HEK293 (cell line): ENCODE measurements at regions not wholly inside any gene's neighbourhood (a gene's known extent, or its start where the extent isn't known, plus 50 kb on each side); places are given as distances from the start of the nearest gene placed in this dataset.

Source experiments
- CTCF ChIA-PET: fragments of 350-600 bp; formaldehyde crosslinking; extraction: SDS; loops from one replicate; lab custom pipeline; 2021; ENCODE audit warnings: antibody characterized with exemption; lab: Yijun Ruan, JAX
- POLR2A ChIA-PET: fragments of 300-600 bp; formaldehyde crosslinking; extraction: SDS; loops from one replicate; lab custom pipeline; 2020; ENCODE audit warnings: antibody characterized with exemption, inconsistent platforms; lab: Yijun Ruan, JAX
- H3K27ac ChIP-seq: fragments of 200-500 bp; sonication (Bioruptor generic); 2 replicates; pipeline ENCODE4 v1.5.1; 2014; ENCODE audit warnings: low read depth, low read length, control low read depth, inconsistent platforms; ENCODE audit errors: extremely low read depth
- H3K36me3 ChIP-seq, 2 experiments: fragments of 200-500 bp in 1 of 2; sonication (Bioruptor generic) in 1 of 2; 1 replicate in 1 of 2; 2 replicates in 1 of 2; pipeline ENCODE4 v1.5.1; 2014 to 2017; ENCODE audit warnings: inconsistent platforms in 2 of 2, low read length in 2 of 2; ENCODE audit not compliant: control insufficient read depth in 2 of 2, insufficient read depth in 1 of 2
- H3K4me1 ChIP-seq: fragments of 200-500 bp; sonication (Bioruptor generic); 2 replicates; pipeline ENCODE4 v1.5.1; 2014; ENCODE audit warnings: mild to moderate bottlenecking, low read length, inconsistent platforms; ENCODE audit not compliant: control insufficient read depth, insufficient read depth
- H3K4me3 ChIP-seq: 2 replicates; pipeline ENCODE4 v1.5.1; 2011; ENCODE audit warnings: low read depth, mild to moderate bottlenecking, control low read depth, low read length, moderate library complexity
- H3K9me3 ChIP-seq: fragments of 200-500 bp; sonication (Bioruptor generic); 2 replicates; pipeline ENCODE4 v1.5.1; 2014; ENCODE audit warnings: low read depth, low read length, inconsistent platforms; ENCODE audit not compliant: control insufficient read depth, insufficient read depth
- CTCF ChIP-seq: fragments of 450-650 bp; formaldehyde crosslinking; IDR thresholded peaks from 2 replicates; pipeline ENCODE4 v1.5.1; 2016; ENCODE audit warnings: missing biosample characterization, missing genetic modification characterization
- ELK4 ChIP-seq: IDR thresholded peaks from 2 replicates; pipeline ENCODE4 v1.6.1; 2011; ENCODE audit warnings: mild to moderate bottlenecking, low read depth, low read length, borderline replicate concordance
- KLF8 ChIP-seq: fragments of 450-650 bp; formaldehyde crosslinking; IDR thresholded peaks from 2 replicates; pipeline ENCODE4 v1.5.1; 2016; ENCODE audit warnings: missing biosample characterization, missing genetic modification characterization
- MEIS1 ChIP-seq: sonication (generic); formaldehyde crosslinking; IDR thresholded peaks from 2 replicates; pipeline ENCODE4 v1.8.1; 2022; ENCODE audit warnings: missing genetic modification reagents, mild to moderate bottlenecking, borderline replicate concordance
- SETDB1 ChIP-seq: IDR thresholded peaks from one replicate; pipeline ENCODE4 v1.6.1; 2017; ENCODE audit warnings: mild to moderate bottlenecking, low read length, moderate library complexity, mixed read lengths; ENCODE audit not compliant: insufficient read length
- ZEB2 ChIP-seq: fragments of 450-650 bp; formaldehyde crosslinking; IDR thresholded peaks from 2 replicates; pipeline ENCODE4 v1.5.1; 2016; ENCODE audit warnings: missing biosample characterization, missing genetic modification characterization
- ZNF155 ChIP-seq: fragments of 450-650 bp; formaldehyde crosslinking; IDR thresholded peaks from 2 replicates; pipeline ENCODE4 v1.5.1; 2016; ENCODE audit warnings: missing biosample characterization, missing genetic modification characterization
- ZNF184 ChIP-seq: fragments of 450-650 bp; IDR thresholded peaks from 2 replicates; pipeline ENCODE4 v1.5.1; 2018; ENCODE audit warnings: missing biosample characterization, mild to moderate bottlenecking, missing genetic modification characterization
- ZNF239 ChIP-seq: fragments of 450-650 bp; formaldehyde crosslinking; IDR thresholded peaks from 2 replicates; pipeline ENCODE4 v1.5.1; 2016; ENCODE audit warnings: missing biosample characterization, missing genetic modification characterization
- ZNF266 ChIP-seq: fragments of 450-650 bp; formaldehyde crosslinking; IDR thresholded peaks from 2 replicates; pipeline ENCODE4 v1.5.1; 2016; ENCODE audit warnings: missing biosample characterization, missing genetic modification characterization, low read depth
- ZNF362 ChIP-seq: fragments of 450-650 bp; formaldehyde crosslinking; IDR thresholded peaks from 2 replicates; pipeline ENCODE4 v1.5.1; 2016; ENCODE audit warnings: missing biosample characterization, missing genetic modification characterization
- ZNF366 ChIP-seq: fragments of 450-650 bp; formaldehyde crosslinking; conservative IDR thresholded peaks from 2 replicates; pipeline ENCODE4 v1.5.1; 2016; ENCODE audit warnings: missing biosample characterization, missing genetic modification characterization
- ZNF37A ChIP-seq: fragments of 450-650 bp; IDR thresholded peaks from 2 replicates; pipeline ENCODE4 v1.5.1; 2018; ENCODE audit warnings: missing biosample characterization, missing genetic modification characterization
- ZNF48 ChIP-seq: fragments of 450-650 bp; formaldehyde crosslinking; IDR thresholded peaks from 2 replicates; pipeline ENCODE4 v1.5.1; 2016; ENCODE audit warnings: missing biosample characterization, missing genetic modification characterization
- ZNF549 ChIP-seq: fragments of 450-650 bp; IDR thresholded peaks from 2 replicates; pipeline ENCODE4 v1.5.1; 2018; ENCODE audit warnings: missing biosample characterization, missing genetic modification characterization, mild to moderate bottlenecking, inconsistent platforms, moderate library complexity
- ZNF626 ChIP-seq: fragments of 450-650 bp; sonication (Bioruptor Pico); formaldehyde crosslinking; IDR thresholded peaks from 2 replicates; pipeline ENCODE4 v1.5.1; 2018; ENCODE audit warnings: missing biosample characterization, missing genetic modification characterization, inconsistent platforms
- ZNF785 ChIP-seq: fragments of 450-650 bp; formaldehyde crosslinking; IDR thresholded peaks from 2 replicates; pipeline ENCODE4 v1.5.1; 2016; ENCODE audit warnings: missing biosample characterization, missing genetic modification characterization
- TF ChIP-seq, protein P1 (sequence below): fragments of 450-650 bp; formaldehyde crosslinking; IDR thresholded peaks from 2 replicates; pipeline ENCODE4 v1.5.1; 2016; ENCODE audit warnings: missing biosample characterization, missing genetic modification characterization
- TF ChIP-seq, protein P2 (sequence below): fragments of 450-650 bp; formaldehyde crosslinking; IDR thresholded peaks from 2 replicates; pipeline ENCODE4 v1.5.1; 2016; ENCODE audit warnings: missing biosample characterization, missing genetic modification characterization

GRCh38 chr2:217673627-217674026 is 329.2 kb downstream of the TNS1 start:
- Histone ChIP-seq H3K4me1 (no peaks in the 10 kb centered on the region), H3K9me3 (no peaks in the 10 kb centered on the region), H3K27ac (no peak overlapping the region), H3K4me3 (no peak overlapping the region), H3K36me3 (no peaks in the 10 kb centered on the region)
- ChIA-PET POLR2A (interaction anchor here (0.5 kb wide), 1 partner anchor 478 kb away, joined by 3 read pairs; no protein-coding TSS in a partner anchor), CTCF (interaction anchor here (0.6 to 2.7 kb wide), 2 partner anchors 23 to 108 kb away, joined by 4 to 19 read pairs; no protein-coding TSS in a partner anchor)
- no peak for TF ChIP-seq ZNF366
- TF ChIP-seq CTCF (tag by site-specific recombination), result no peak
- TF ChIP-seq SETDB1, result no peak
- TF ChIP-seq, protein P1, sequence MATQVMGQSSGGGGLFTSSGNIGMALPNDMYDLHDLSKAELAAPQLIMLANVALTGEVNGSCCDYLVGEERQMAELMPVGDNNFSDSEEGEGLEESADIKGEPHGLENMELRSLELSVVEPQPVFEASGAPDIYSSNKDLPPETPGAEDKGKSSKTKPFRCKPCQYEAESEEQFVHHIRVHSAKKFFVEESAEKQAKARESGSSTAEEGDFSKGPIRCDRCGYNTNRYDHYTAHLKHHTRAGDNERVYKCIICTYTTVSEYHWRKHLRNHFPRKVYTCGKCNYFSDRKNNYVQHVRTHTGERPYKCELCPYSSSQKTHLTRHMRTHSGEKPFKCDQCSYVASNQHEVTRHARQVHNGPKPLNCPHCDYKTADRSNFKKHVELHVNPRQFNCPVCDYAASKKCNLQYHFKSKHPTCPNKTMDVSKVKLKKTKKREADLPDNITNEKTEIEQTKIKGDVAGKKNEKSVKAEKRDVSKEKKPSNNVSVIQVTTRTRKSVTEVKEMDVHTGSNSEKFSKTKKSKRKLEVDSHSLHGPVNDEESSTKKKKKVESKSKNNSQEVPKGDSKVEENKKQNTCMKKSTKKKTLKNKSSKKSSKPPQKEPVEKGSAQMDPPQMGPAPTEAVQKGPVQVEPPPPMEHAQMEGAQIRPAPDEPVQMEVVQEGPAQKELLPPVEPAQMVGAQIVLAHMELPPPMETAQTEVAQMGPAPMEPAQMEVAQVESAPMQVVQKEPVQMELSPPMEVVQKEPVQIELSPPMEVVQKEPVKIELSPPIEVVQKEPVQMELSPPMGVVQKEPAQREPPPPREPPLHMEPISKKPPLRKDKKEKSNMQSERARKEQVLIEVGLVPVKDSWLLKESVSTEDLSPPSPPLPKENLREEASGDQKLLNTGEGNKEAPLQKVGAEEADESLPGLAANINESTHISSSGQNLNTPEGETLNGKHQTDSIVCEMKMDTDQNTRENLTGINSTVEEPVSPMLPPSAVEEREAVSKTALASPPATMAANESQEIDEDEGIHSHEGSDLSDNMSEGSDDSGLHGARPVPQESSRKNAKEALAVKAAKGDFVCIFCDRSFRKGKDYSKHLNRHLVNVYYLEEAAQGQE (tag by site-specific recombination), result no peak
- TF ChIP-seq ZNF626, result no peak
- TF ChIP-seq ZNF48 (tag by site-specific recombination), result no peak
- no peak for TF ChIP-seq ZNF37A (tag by site-specific recombination)
- no peak for TF ChIP-seq ZNF184 (tag by site-specific recombination)
- no peak for TF ChIP-seq ZNF785
- TF ChIP-seq ELK4, result no peak
- TF ChIP-seq ZEB2 (tag by site-specific recombination), result no peak
- TF ChIP-seq, protein P2, sequence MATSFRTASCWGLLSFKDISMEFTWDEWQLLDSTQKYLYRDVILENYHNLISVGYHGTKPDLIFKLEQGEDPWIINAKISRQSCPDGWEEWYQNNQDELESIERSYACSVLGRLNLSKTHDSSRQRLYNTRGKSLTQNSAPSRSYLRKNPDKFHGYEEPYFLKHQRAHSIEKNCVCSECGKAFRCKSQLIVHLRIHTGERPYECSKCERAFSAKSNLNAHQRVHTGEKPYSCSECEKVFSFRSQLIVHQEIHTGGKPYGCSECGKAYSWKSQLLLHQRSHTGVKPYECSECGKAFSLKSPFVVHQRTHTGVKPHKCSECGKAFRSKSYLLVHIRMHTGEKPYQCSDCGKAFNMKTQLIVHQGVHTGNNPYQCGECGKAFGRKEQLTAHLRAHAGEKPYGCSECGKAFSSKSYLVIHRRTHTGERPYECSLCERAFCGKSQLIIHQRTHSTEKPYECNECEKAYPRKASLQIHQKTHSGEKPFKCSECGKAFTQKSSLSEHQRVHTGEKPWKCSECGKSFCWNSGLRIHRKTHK (tag by site-specific recombination), result no peak
- TF ChIP-seq ZNF549 (tag by site-specific recombination), result no peak
- no peak for TF ChIP-seq ZNF266 (tag by site-specific recombination)

GRCh38 chr2:217672472-217672871 is 330.3 kb downstream of the TNS1 start:
- POLR2A ChIA-PET, result no interaction called here
- TF ChIP-seq KLF8 (tag by site-specific recombination) (no peak), ZNF239 (no peak), ZNF155 (tag by site-specific recombination) (no peak), ZNF362 (no peak), MEIS1 (CRISPR knock-in tag) (no peak)
- no peaks in the 10 kb centered on the region for H3K9me3 ChIP-seq
- no peaks in the 10 kb centered on the region for H3K4me1 ChIP-seq
- no peak overlapping the region for H3K4me3 ChIP-seq
- no peaks in the 10 kb centered on the region for H3K36me3 ChIP-seq
- no peak overlapping the region for H3K27ac ChIP-seq
- CTCF ChIA-PET, result interaction anchor here (0.6 to 2.7 kb wide), 4 partner anchors 22 to 84 kb away, joined by 3 to 19 read pairs (median 4); no protein-coding TSS in a partner anchor
